HG03139 (cell line): ENCODE measurements at regions not wholly inside any gene's neighbourhood (a gene's known extent, or its start where the extent isn't known, plus 50 kb on each side); places are given as distances from the start of the nearest gene placed in this dataset.
"Not testable (repeated sequence)": the region's sequence is repeated elsewhere in the genome, so short reads cannot be mapped to it uniquely, and the experiment has no call there.

Experiments used
- ATAC-seq: cut with Tn5 transposase; IDR thresholded peaks from one replicate; pipeline ENCODE4 v1.9.1; 2021; ENCODE audit not compliant: unreplicated experiment

DNA sequence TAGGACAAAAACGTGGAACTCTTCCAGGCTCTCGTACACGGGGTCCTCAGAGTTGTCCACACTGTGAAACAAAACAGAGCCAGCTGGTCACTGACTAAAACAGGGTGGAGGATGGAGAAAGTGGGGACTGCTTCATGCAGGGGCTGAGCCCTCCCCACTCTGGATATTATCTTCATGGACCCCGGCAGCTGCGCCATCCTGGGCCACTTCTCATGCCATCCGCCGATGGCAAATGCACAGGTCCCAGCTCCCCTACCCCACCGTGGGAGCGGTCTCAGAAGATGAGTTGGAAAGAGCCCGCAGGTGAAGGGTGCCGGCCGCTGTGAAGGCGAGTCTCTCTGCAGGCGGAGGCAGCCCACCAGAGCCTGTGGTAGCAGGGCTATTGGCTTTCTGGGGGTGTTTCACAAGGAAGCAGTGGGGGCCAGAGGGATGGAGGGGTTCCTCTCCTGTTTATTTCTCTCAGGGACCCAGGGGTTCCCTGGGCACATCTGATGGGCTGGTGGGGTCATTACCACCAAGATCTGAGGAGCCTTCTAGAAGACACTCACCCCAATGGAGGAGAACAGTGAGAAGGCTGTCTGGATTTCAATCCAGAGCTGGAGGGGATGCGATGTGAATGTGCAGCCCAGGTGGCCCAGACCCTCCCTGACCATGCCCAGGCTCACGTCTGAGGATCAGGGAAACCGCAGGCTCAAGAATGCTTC lies 177.3 kb downstream of the KLF13 start:
- ATAC-seq, result no peak

DNA sequence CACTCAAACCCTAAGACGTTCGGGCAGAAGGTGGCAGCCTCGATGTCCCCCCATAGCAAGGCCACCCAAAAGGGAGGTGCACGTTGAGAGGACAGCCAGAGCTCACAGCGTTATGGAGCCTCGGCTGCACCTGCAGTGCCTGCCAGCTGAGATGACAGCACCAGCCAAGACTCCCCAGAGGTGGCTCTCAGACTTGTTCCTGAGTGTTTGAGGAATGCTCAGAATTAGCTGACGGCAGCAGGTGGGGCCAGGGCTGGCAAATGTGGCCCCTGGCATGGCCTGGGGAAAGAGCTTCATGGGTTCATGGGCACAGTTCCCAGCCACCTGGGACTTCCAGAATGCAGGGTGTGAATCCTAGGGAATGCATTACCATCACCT lies 177.8 kb downstream of the KLF13 start:
- ATAC-seq, result no peak

DNA sequence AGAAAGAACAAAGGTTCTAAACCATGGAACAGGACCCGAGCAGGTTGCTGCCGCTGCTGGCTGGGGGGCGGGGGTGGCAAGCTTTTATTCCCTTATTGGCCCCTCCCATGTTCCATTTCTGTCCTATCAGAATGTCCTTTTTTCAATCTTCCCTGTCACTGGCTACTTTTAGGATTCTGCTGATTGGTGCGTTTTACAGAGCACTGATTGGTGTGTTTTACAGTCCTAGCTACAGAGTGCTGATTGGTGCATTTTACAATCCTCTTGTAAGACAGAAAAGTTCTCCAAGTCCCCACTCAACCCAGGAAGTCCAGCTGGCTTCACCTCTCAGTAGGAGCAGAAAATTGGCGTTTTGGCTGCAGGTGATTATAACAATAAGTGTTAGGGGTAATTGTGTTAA lies 180.9 kb downstream of the KLF13 start:
- not testable (repeated sequence) for ATAC-seq

DNA sequence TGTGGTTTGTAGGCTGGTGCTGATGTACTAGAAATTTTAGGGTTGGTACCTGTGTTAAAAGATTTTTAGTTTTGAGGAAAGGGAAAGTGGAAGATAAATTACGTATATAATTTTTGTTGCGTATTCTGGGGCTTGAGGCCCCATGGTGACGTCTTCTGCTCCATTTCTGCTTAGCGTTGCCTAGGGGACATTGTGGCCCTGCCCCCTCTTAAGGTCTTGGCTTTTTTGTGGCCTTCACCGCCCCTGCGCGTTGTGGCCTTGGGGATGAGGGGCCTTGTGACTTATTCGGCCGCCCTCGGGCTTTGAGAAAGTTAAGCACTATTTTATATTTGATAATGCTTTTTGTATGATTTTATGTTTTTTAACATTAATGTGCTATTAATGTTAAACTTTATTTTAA lies 182.0 kb downstream of the KLF13 start:
- no peak for ATAC-seq

DNA sequence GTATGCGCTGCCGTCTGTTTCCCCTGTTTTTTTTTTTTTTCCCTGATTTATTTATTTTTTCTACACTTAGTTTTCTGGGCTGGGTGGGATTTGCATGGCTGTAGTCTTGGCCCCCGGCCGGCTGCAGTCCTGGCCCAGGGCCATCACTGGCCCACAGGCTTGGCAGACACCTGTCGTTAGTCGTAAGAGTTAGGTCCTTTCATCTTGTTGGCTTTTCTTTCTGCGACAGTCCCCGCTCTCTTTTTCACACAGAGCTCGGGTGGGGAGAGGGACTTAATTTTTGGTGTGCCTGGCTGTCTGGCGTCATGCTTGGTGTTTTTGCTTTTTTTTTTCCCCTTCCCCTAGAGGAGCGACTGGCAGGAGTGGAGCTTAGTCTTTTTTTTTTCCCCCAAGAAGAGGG lies 183.4 kb downstream of the KLF13 start:
- no peak for ATAC-seq

DNA sequence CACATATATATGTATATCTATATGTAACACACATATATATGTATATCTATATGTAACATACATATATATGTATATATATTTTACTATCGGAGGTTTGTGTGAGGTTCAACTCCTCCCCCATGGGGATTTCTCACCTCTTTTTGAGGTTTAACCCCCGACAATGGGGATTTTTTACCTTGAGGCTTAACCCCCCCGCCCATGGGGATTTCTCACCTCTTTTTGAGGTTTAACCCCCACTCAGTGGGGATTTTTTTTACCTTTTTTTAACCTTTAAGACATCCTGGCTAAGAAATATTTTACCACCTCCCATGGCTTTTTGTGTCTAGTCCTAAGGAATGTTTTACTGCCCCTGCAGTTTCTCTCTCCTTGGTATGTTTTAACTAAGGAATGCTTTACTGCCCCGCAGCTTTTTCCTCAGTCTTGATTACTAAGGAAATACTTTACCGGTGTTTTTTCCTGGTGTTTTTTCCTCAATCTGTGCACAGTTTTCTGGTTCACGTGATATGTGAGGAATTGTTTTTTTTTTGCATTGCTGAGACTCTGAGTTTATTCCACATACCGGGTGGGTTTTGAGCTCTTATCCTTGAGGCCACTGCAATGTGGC lies 185.2 kb downstream of the KLF13 start:
- no peak for ATAC-seq

DNA sequence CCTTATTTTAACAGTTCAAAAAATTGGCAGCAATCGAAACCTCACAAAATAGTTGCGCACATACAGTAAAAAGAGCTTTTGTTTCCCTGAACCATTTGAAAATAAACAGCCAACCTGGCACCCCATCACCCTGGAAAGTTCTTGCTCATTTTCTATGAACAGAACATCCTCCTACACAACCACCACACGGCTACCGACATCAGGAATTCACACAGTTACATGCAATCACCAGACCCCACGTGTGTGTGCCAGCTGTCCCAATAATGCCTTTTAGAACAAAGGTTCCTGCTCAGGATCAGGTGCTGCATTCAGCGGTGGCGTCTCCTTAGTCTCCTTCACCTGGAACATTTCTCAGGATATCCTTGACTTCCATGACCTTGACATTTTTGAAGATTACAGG lies 186.5 kb downstream of the KLF13 start:
- no peak for ATAC-seq

DNA sequence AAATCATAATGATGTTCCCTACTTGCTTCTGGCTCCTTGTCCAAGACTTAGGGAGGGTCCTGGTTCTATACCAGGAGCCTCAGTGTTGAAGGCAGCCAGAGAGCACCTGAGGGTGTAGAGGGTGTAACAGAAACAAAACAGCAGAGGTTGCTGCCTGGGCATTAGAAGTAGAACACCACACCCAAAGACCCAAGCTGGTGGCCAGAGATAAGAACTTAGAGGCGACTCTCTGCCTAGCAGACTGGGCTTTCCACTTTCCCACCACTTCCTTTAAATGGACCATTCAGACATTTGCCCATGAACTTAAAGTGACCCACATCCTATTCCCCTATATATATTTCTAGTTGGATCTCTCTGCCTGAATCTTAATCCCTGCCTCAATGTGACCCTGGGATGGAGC lies 189.8 kb downstream of the KLF13 start:
- no peak for ATAC-seq

DNA sequence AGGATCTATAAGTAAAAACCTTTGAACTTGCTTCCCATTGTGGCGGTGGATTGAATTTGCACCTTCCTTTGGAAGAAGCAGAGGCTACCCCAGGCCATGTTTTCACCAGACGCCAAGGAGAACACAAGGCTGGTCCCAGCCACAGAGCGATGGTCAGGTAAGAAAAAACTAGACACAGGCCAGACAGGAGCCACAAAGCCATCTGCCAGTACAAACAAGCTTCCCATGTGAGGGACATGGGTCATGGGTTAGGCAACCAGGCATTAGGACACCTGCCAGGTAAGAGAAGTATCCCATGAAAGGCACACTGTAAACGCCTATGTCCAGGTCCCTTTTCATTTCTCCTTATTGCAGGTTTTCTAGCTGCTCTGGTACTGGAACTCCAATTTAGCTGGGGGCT lies 190.2 kb downstream of the KLF13 start:
- no peak for ATAC-seq

DNA sequence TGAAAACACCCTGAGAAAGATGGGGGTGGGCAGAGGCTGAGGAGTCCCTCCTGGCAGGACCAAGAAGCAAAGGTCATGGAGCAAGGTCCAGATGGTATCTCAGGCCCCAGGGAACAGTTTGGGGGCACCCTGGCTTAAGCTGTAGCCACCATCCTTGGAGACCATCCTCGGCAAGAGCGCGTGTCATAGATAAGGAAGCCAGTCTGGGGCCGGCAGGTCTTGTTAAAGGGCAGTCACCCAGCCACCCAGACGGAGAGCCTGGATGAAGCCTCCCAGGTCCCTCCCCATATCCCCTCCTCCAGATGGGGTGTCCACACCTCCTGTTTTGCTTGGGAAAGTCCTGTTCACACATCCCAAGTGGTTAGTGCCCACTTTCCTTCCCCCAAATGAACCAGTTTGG lies 191.1 kb downstream of the KLF13 start:
- ATAC-seq, result no peak

DNA sequence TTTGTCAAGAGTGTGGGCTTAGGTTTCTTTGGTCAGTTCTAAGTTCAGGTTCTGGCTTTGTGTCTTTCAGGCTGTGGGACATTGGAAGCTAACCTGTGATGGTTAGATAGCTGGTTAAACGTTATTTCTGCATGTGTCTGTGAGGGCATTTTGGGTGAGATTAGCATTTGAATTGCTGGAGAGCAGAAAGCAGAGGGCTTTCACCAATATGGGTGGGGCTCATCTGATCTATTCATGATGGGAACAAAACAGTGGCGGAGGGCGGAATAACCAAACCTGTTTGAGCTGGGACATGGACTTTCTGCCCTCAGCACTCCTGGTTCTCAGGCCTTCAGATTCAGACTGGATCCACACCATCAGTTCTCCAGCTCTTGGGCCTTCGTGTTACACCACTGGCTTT lies 195.4 kb downstream of the KLF13 start:
- ATAC-seq, result no peak

DNA sequence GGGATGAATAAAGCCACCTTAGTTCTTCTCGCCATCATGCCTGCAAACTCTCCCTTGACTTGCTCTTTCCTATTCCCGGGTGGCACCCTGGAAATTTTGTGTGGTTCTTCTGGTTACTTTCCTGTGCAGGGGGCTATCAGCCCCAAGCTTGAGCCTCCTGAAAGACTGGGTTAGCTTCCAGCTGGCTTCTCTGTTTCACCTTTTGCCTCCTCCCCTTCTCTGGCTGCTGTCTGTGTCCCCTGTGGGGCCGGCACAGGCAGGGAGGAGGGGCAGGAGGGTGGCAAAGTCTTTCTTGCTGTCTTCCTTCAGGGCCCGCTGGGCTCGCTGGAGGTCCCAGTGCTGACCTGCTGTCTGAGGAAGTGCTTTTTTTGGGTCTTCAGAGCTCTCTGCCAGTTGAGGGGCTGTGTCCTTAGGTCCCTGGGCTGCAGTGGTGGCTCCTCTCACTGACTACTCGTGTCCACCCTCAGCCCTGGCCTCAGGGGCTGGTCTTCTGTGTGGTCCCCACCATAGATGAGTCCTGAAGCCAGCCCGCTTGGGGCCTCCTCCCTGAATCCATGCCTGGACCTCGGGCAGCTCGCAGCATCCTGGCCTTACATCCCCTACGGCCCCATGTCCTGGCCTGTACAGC lies 196.5 kb downstream of the KLF13 start:
- ATAC-seq, result no peak

DNA sequence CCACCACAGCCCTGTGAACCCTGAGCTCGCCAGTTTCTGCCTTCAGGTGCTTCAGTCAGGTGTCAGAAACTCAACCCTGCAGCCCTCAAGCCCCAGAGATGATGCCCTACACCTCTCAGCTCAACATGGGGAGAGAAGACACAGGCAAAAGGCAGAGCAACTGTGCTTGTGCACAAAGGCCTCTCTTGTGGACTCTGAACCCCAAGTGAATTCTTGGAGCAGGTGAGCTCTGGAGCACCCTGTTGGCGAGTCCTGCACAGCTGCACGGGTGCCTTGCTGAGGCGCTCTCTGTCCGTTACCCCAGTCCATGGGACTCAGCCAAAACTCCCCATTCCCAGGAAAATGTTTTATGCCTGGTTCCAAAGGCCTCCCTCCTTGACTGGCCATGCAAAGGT lies 197.0 kb downstream of the KLF13 start:
- ATAC-seq, result no peak

DNA sequence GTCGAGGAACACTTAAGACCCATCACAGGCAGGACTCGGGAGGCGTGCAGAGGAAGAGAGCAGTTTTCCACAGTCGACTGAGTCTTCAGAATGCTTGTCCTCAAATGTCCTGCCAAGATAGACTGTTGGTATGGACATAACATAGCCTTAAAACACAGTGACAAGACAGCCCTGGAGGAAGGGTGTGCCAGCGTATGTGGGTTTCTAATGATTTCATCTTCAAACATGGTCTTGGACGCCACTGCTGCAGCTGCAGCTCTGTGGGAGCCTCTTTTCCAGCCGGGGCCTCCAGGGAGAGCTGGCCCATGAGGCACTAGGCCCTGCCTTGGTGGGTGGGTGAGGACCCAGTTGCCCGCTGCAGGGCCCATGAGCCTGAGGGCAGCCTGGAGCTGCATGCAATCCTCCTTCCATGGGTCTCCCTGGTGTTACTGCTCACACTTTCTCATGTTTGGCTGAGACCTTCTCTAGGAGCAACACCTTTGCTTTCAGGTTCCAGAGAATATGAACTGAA lies 198.6 kb downstream of the KLF13 start:
- ATAC-seq, result no peak

DNA sequence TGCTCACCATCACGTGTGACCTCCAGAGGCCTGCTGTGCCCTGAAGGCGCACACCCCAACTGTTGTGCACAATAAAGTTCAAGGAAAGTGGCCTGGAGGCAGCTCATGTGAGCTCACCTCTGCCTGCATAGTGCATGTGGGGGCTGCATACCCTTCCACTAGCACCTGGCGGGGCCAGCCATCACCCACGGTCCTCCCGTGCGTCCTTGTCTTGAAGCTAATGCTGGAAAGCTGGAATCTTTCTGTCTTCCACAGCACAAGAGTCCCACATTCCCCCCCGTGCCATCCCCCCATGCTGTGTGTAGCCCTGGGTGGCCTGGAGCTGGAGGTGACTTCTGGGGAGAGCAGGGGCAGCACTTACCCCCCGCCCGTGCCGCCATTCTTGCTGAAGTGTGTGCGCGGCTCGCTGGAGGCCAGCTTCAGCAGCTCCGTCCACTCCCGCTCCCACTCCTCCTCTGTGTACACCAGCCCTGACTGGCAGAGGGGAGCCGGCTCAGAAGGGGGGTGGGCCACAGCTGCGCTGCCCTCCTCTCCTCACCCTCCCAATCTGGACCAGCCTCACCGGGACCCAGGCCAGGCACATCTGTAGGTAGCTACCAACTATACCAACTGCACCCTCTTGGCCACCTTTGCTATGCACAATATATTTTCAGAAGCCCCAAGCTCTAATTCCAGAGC lies 199.5 kb downstream of the KLF13 start:
- ATAC-seq, result no peak

DNA sequence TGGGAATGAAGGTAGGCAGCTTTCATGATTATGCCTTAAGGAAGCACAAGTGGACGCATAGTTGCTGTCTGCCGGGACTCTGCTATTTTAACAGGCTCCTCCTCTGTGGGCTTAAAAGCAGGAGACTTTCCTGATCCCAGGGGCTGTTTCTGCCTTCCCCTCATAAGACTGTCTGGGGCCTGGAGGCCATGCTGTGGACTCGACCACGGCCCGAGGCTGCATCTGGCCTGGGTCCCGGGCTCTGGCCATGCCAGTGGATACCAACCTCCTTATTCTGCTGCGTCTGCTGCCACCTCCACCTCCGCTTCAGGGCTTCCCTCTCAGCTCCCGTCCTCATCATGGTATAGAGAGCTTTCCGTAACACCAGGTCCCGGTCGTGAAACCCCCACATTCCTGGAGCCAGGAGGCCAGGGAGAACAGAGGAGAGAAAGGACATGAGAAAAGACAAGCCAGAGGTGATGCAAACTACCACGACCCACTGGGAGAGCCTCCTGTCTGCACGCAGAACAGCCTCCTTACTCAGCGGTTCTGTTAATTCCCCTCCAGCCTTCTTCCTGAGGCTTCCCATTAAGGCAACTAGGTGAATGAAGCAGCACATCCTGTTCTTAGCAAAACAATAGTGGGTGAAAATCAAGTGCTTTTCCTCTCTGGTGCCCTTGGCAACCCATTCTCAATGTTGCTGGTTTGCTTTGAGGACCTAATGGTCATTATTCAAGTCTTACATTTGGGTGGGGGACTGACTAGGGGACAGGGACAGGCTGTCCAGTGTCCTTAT lies 200.5 kb downstream of the KLF13 start:
- ATAC-seq, result no peak

DNA sequence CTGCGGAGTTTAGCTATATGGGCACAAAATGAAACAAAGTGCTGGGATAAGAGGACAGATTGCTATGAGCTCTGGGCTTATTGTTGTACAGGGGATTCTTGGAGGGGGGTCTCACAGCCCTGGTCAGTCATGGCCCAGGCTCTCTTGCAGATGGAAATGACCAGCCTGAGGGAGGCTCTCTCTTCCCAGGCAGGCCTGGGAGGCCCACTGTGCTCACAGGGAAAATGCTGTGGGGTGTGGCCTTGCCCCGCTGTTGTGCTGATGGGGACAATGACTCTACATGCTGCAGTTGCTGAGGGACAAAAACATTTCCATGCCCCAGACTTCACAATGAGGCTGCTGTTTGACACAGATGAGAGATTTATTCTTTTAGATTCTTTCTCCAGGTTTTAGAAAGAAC lies 202.2 kb downstream of the KLF13 start:
- ATAC-seq, result no peak

DNA sequence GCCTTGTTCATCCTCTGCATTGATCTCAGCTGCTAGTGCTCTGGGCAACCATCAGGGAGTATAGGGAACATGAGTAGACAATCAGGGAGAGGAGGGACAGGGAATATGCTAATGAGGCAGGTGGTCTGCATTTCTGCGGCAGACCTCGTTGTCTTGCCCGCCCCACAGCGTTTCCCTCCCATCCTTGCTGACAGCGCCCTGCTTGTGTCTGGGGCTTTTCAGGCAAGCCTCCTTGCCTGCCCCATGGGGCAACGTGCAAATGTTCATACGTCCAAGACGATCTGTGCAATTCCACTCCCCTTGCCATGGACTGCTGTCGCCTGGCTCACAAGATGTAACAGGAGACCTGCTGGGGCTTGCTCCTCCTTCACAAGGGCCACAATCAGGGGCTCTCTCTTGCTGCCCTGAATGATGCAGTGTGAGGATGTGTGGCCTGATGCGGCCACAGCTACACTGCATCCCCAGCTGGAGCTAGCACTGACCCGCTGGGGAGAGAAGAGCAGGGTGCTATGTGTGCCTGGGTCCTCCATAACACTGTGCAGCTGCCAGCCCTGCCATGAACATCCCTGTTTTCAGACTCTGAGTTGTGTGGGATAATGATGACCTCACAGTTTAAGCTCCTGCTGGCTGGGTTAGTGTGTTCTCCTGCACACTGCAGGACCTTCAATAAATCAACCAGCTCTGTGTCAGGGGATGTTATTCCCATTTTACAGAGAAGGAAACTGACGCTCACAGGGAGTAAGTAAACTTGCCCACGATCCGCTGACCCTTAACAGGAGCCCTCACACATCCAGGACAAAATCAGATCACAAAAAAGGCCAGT lies 211.3 kb downstream of the KLF13 start:
- no peak for ATAC-seq

DNA sequence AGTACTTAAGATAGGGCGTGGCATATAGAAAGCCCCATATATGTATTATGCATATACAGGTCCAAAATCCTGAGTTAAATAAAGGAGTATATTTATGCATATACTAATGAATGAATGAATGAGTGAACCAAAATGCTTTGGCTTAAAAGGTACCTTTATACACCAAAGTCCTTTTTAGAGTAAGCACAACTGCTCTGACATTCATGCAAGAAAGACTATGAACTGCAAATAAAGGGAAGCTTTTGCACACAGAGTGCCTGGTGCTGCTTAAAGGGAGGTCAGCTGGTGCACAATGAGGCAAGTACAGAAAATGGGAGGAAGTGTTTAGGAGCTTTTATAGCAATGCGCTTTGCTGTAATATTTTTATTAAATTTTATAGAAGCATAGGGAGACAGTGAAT lies 214.0 kb downstream of the KLF13 start:
- no peak for ATAC-seq

DNA sequence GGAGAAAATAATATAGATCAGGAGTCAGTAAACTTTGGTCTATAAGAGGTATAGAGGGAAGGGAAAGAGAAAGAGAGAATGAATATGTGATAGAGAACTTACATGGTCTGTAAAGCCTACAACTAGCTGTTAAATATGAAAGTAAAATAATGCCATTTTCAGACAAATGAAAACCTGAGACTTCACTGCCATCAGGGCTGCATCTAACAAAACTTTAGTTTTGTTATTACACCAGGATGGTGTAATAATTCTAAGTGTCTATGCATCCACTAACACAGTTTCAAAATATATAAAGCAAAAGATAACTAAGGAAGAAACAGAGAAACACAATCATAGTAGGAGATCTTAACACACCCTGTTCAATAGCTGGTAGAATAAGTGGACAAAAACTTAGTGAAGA lies 217.7 kb downstream of the KLF13 start:
- no peak for ATAC-seq
